ENCODE measurements at regions not wholly inside any gene's neighbourhood (a gene's known extent, or its start where the extent isn't known, plus 50 kb on each side); places are given as distances from the start of the nearest gene placed in this dataset.

- no peak for TF ChIP-seq BCLAF1 (IDR thresholded peaks at IDR 0.05; ENCODE audit: borderline replicate concordance in 1 of 2, control insufficient read depth in 1 of 2, low read depth in 2 of 2, low read length in 1 of 2)
- no peak for TF ChIP-seq ZBTB43 (CRISPR knock-in tag; IDR thresholded peaks at IDR 0.05)
- TF ChIP-seq HMGXB4 (CRISPR knock-in tag; IDR thresholded peaks at IDR 0.05), result no peak
- TF ChIP-seq STAG1 (CRISPR knock-in tag; IDR thresholded peaks at IDR 0.05; ENCODE audit: borderline replicate concordance), result no peak
- TF ChIP-seq TRIM25 (IDR thresholded peaks at IDR 0.05; ENCODE audit: borderline replicate concordance), result no peak
- no peak for TF ChIP-seq MLLT1 (IDR thresholded peaks at IDR 0.05)
- peak; percentile 71; the same call in 1 of the 2 replicates for TF ChIP-seq CREM (IDR thresholded peaks at IDR 0.05; ENCODE audit: low read depth)
- TF ChIP-seq CXXC5 (CRISPR knock-in tag; IDR thresholded peaks at IDR 0.05), result peak; percentile 71
- TF ChIP-seq ZFPM2 (CRISPR knock-in tag; IDR thresholded peaks at IDR 0.05), result no peak
- TF ChIP-seq TFAM (CRISPR knock-in tag; conservative IDR thresholded peaks at IDR 0.05), result no peak
- no peak for TF ChIP-seq MCM3 (IDR thresholded peaks at IDR 0.05)
- TF ChIP-seq KDM4B (IDR thresholded peaks at IDR 0.05; ENCODE audit: borderline replicate concordance in 2 of 2, low read depth in 1 of 2), result no peak
- no peak; the same call in 1 of the 2 replicates for TF ChIP-seq VEZF1 (CRISPR knock-in tag; IDR thresholded peaks at IDR 0.05)
- TF ChIP-seq MIER1 (IDR thresholded peaks at IDR 0.05; ENCODE audit: low read depth), result no peak
- no peak for TF ChIP-seq ZKSCAN8 (CRISPR knock-in tag; IDR thresholded peaks at IDR 0.05)
- TF ChIP-seq ILF3 (IDR thresholded peaks at IDR 0.05; ENCODE audit: borderline replicate concordance), result no peak
Measured at GRCh38 chr6:139748353-139749146, 374.1 kb upstream of the CITED2 start (continued).

Measured in K562 (cell line).